Activated naive CD8-positive, alpha-beta T cell treated with anti-CD3 and anti-CD28 coated beads, Interleukin-2, amount 10 ng/mL, durations not matched to agents 7 days and 5 days (primary cell): ENCODE measurements at regions not wholly inside any gene's neighbourhood (a gene's known extent, or its start where the extent isn't known, plus 50 kb on each side); places are given as distances from the start of the nearest gene placed in this dataset.

Experiments
- ATAC-seq: fragments of 150-1000 bp; cut with Tn5 transposase; one replicate; pipeline ENCODE4 v1.10.0; 2021; ENCODE audit warnings: low read depth, moderate library complexity
- POLR2A ChIA-PET: fragments of 350-600 bp; sonication (Branson Sonifier 250); formaldehyde crosslinking; loops from one replicate; lab custom pipeline; 2021; ENCODE audit warnings: antibody characterized with exemption; lab: Charles Lee
- DNase-seq: peaks from one replicate; pipeline ENCODE4 v3.0.0; 2021
- H3K27ac Mint-ChIP-seq: one replicate; pipeline ENCODE4 v1.8.0; 2022; ENCODE audit warnings: mild to moderate bottlenecking, mixed read lengths
- H3K27me3 Mint-ChIP-seq: one replicate; pipeline ENCODE4 v1.8.0; 2022; ENCODE audit warnings: mild to moderate bottlenecking, moderate library complexity, mixed read lengths
- H3K36me3 Mint-ChIP-seq: one replicate; pipeline ENCODE4 v1.8.0; 2021; ENCODE audit warnings: mild to moderate bottlenecking, mixed read lengths
- H3K4me1 Mint-ChIP-seq: one replicate; pipeline ENCODE4 v1.8.0; 2021; ENCODE audit warnings: mixed read lengths
- H3K4me3 Mint-ChIP-seq: one replicate; pipeline ENCODE4 v1.8.0; 2022; ENCODE audit warnings: mild to moderate bottlenecking, moderate library complexity, mixed read lengths
- H3K9me3 Mint-ChIP-seq: one replicate; pipeline ENCODE4 v1.8.0; 2021; ENCODE audit warnings: mixed read lengths

DNA sequence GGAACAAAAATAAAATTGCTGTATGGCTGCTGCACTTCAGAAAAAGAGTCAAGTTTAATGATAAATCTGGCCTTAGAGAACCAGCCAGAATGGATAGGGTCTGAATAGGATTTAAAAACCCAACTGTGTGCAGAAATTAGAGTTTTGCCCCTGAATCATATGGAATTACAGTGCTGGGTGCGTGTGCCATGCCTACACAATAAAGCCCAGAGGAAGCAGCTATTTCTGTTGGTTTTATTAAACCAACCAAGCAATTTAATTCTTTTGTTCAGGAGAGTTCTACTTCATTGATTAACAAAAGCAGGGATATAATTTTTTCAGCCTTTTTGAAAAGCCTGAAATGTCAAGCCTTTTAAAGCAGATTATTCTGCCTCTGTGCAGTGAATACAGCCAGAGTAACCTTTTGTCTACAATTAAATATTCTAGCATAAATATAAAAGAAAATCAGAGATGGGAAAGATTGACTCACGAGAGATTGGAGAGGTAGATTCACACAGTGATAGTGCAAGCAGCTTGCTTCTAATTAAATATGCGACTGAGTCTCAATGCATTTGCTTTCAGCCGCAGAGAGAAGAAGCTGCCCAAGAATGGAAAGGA lies 66.7 kb upstream of the DNAJC19 start:
- no peaks in the 10 kb centered on the region for H3K36me3 Mint-ChIP-seq
- no peak overlapping the region for H3K27ac Mint-ChIP-seq
- POLR2A ChIA-PET, result no interaction called here
- ATAC-seq (no peak), DNase-seq (no peak)
- H3K4me3 Mint-ChIP-seq, result no peak overlapping the region
- H3K9me3 Mint-ChIP-seq, result no peaks in the 10 kb centered on the region
- no peaks in the 10 kb centered on the region for H3K4me1 Mint-ChIP-seq
- H3K27me3 Mint-ChIP-seq, result peaks cover 2% of the 10 kb centered on the region

DNA sequence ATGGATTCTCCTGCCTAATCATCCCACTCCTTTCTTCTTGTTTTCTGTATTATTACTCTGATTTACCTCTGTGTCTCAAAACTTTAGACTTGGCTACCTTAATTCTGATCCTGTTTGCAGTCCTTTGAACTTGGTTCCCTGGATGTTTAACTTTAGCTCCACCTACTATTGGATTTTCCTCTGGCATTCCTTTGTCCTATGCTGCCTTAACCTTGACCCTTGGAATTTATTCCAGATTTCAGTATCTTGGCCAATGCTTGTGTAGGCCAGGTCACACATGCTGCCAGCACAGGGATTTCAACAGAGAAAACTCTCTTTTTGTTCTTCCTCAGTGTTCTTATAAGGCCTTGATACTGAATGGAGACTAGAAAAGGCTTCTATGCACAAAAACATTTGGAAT lies 65.0 kb upstream of the DNAJC19 start:
- H3K27ac Mint-ChIP-seq, result no peak overlapping the region
- DNase-seq (no peak), ATAC-seq (no peak)
- no peaks in the 10 kb centered on the region for H3K9me3 Mint-ChIP-seq
- POLR2A ChIA-PET, result no interaction called here
- H3K27me3 Mint-ChIP-seq, result no peaks in the 10 kb centered on the region
- H3K4me1 Mint-ChIP-seq, result no peaks in the 10 kb centered on the region
- H3K4me3 Mint-ChIP-seq, result no peak overlapping the region
- H3K36me3 Mint-ChIP-seq, result no peaks in the 10 kb centered on the region

DNA sequence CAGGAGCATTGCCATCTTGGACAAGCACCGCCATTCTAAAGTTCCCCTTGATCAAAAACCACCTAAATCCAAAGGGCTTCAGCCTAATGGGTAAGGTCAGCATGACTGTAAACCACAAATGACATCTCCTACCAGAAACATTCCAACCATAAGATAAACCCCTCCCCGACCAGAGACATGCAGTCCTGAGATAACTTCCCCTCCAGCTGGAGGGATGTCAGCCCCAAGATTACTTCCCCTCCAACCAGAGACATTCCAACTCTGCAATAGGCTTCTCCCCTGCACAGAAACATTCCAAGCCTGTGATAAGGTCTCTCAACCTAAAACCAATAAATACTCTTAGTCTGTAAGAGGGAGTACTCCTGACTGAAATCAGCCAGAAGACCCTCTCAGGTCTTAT lies 62.7 kb upstream of the DNAJC19 start:
- DNase-seq (no peak), ATAC-seq (no peak)
- Mint-ChIP-seq H3K9me3 (no peaks in the 10 kb centered on the region), H3K36me3 (no peaks in the 10 kb centered on the region), H3K4me3 (no peak overlapping the region), H3K27ac (no peak overlapping the region), H3K4me1 (no peaks in the 10 kb centered on the region), H3K27me3 (no peaks in the 10 kb centered on the region)
- POLR2A ChIA-PET, result no interaction called here

DNA sequence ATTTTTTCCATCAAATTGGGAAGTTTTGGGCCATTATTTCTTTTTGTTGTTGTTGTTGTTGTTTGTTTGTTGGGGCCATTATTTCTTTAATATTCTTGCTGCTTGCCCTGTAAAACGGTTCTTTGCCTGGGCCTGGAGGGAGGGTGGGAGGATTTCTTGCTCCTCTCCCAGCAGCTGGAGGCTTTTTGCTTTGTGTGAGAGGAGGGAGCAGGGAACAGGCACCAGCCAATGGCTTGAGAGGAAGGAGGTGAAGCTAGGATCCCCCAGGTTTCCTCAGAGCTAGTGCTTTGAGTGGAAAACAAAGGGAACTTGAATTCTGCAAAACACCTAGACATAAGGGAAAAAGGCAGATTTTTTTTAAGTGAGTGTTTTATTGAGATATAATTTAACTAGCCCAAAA lies 61.2 kb upstream of the DNAJC19 start:
- POLR2A ChIA-PET, result no interaction called here
- Mint-ChIP-seq H3K27ac (no peak overlapping the region), H3K4me1 (no peaks in the 10 kb centered on the region), H3K9me3 (no peaks in the 10 kb centered on the region), H3K36me3 (no peaks in the 10 kb centered on the region), H3K27me3 (no peaks in the 10 kb centered on the region), H3K4me3 (no peak overlapping the region)
- DNase-seq (no peak), ATAC-seq (no peak)

DNA sequence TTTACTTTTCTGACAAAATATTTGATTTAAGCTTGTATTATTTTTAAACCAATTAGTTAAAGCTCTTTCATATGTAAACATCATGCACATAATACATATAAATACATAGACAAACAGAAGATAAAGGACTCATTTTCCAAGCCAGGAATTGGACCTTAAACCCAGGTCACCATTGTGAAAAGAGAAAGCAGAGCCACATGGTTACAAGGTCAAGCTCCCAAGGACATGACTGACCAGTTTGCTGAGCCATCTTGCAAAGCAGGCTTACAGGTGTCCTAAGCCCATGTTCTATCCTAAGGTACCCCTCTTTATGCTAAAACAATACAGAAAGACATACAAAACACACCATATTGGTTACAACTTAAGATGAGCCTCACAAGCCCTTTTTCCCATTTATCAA lies 50.5 kb upstream of the DNAJC19 start:
- POLR2A ChIA-PET, result no interaction called here
- no peak for ATAC-seq
- H3K36me3 Mint-ChIP-seq, result no peaks in the 10 kb centered on the region

More for the DNA sequence above, 50.5 kb upstream of the DNAJC19 start:
- Mint-ChIP-seq H3K9me3 (peaks cover 1% of the 10 kb centered on the region), H3K4me3 (no peak overlapping the region), H3K27ac (no peak overlapping the region), H3K4me1 (no peaks in the 10 kb centered on the region), H3K27me3 (no peaks in the 10 kb centered on the region)
- no peak for DNase-seq
